NB4 (cell line): ENCODE measurements at regions not wholly inside any gene's neighbourhood (a gene's known extent, or its start where the extent isn't known, plus 50 kb on each side); places are given as distances from the start of the nearest gene placed in this dataset.

ENCODE experiments used
- DNase-seq: peaks from one replicate; pipeline ENCODE4 v3.0.0; 2010; ENCODE audit warnings: low read depth
- H3K4me3 ChIP-seq: one replicate; pipeline ENCODE4 v1.5.1; 2011; ENCODE audit warnings: mild to moderate bottlenecking, low read depth, low read length, moderate library complexity
- CTCF ChIP-seq: IDR thresholded peaks from one replicate; pipeline ENCODE4 v1.5.1; 2012; ENCODE audit warnings: low read depth, low read length
- MYC ChIP-seq: IDR thresholded peaks from 2 replicates; pipeline ENCODE4 v1.6.1; 2011; ENCODE audit warnings: low read depth, low read length
- POLR2A ChIP-seq: IDR thresholded peaks from 2 replicates; pipeline ENCODE4 v1.6.1; 2011; ENCODE audit warnings: mild to moderate bottlenecking; ENCODE audit not compliant: insufficient read length; ENCODE audit errors: extremely low read depth
- TF ChIP-seq, protein P1 (sequence below): IDR thresholded peaks from 2 replicates; pipeline ENCODE4 v1.6.1; 2011; ENCODE audit warnings: low read depth, low read length

GRCh38 chr20:7728338-7728737 lies 211.9 kb downstream of the HAO1 start:
- TF ChIP-seq, protein P1, sequence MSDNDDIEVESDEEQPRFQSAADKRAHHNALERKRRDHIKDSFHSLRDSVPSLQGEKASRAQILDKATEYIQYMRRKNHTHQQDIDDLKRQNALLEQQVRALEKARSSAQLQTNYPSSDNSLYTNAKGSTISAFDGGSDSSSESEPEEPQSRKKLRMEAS = no peak
- TF ChIP-seq MYC = no peak
- TF ChIP-seq POLR2A = no peak
- TF ChIP-seq CTCF = no peak
- no peak overlapping the region for H3K4me3 ChIP-seq
- DNase-seq = peak; percentile 9

DNA sequence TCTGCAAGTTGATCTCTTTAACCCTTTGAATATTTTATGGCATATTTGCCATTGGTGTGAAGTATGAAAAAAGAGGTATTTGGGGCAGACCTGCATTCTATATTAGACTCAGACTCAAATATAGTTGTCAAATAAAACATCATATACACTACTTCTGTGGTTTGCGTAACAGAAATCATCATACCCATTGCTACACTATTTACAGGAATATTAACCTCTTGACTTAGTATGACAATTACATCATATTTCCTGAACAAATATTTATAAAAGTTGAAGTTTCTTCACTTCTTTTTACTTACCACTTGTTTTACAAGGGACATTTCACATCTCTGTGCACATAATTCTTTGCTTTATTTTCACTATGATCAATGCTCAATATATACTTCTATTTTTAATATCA lies 206.0 kb downstream of the HAO1 start:
- DNase-seq = no peak
- TF ChIP-seq CTCF (no peak), MYC (no peak), POLR2A (no peak)
- TF ChIP-seq, protein P1 = no peak
- no peak overlapping the region for H3K4me3 ChIP-seq

- DNase-seq = no peak
- TF ChIP-seq MYC = no peak
- TF ChIP-seq CTCF = no peak
- no peak for TF ChIP-seq POLR2A
- TF ChIP-seq, protein P1 = no peak
- no peak overlapping the region for H3K4me3 ChIP-seq
Measured at GRCh38 chr20:7736336-7736735, 203.9 kb downstream of the HAO1 start.

DNA sequence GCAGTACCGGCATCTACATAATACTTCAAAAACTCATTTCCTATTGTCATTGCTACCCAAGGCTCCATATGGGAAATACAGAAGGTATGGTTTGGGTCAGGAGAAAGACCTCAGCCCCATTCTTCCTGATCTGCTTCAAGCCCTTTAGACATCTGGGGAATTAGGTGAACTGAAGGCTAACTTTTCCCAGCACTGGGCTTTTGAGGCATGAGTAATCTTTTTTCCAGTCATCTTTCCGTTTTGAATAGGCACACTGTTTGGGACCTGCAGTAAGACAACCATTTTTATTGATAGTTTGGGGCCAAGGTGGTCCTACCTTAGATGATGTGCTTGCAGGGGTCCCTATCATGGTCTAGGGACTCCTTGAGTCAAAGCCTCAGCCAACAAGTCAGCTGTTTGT lies 198.4 kb downstream of the HAO1 start:
- no peak for DNase-seq
- TF ChIP-seq, protein P1 = no peak
- TF ChIP-seq MYC = no peak
- no peak for TF ChIP-seq POLR2A
- no peak for TF ChIP-seq CTCF
- no peak overlapping the region for H3K4me3 ChIP-seq

GRCh38 chr20:7742479-7742878 lies 197.8 kb downstream of the HAO1 start:
- TF ChIP-seq MYC = no peak
- no peak for TF ChIP-seq CTCF
- TF ChIP-seq, protein P1 = no peak
- no peak for TF ChIP-seq POLR2A
- H3K4me3 ChIP-seq = no peak overlapping the region
- DNase-seq = no peak

GRCh38 chr20:7744411-7744810 lies 195.8 kb downstream of the HAO1 start:
- H3K4me3 ChIP-seq = no peak overlapping the region
- no peak for DNase-seq
- TF ChIP-seq POLR2A (no peak), MYC (no peak), CTCF (no peak)
- TF ChIP-seq, protein P1 = no peak
